Fibroblast of the aortic adventitia (primary cell): ENCODE measurements at regions not wholly inside any gene's neighbourhood (a gene's known extent, or its start where the extent isn't known, plus 50 kb on each side); places are given as distances from the start of the nearest gene placed in this dataset.

Experiments
- DNase-seq: peaks from one replicate; pipeline ENCODE4 v3.0.0-alpha.2; 2010; ENCODE audit warnings: low read depth
- H3K4me3 ChIP-seq: 2 replicates; pipeline ENCODE4 v1.5.1; 2011; ENCODE audit warnings: low read depth, mild to moderate bottlenecking, control low read depth, low read length, moderate library complexity
- CTCF ChIP-seq: IDR thresholded peaks from 2 replicates; pipeline ENCODE4 v1.5.1; 2011; ENCODE audit warnings: mild to moderate bottlenecking, low read length, control low read depth, inconsistent platforms; ENCODE audit not compliant: insufficient read depth

- no peak for TF ChIP-seq CTCF
- H3K4me3 ChIP-seq: no peak overlapping the region
- no peak for DNase-seq
These were observed 295.1 kb upstream of the ANO5 start for GRCh38 chr11:21897752-21898151.

- TF ChIP-seq CTCF: no peak
- DNase-seq: no peak
- no peak overlapping the region for H3K4me3 ChIP-seq
These were observed 284.7 kb upstream of the ANO5 start for GRCh38 chr11:21908211-21908610.

GRCh38 chr11:21909145-21909544 is 283.7 kb upstream of the ANO5 start:
- DNase-seq: no peak
- H3K4me3 ChIP-seq: no peak overlapping the region
- no peak for TF ChIP-seq CTCF

- H3K4me3 ChIP-seq: no peak overlapping the region
- DNase-seq: no peak
- no peak for TF ChIP-seq CTCF
These were observed 281.8 kb upstream of the ANO5 start for GRCh38 chr11:21911061-21911460.

GRCh38 chr11:21912285-21912684 is 280.6 kb upstream of the ANO5 start:
- no peak overlapping the region for H3K4me3 ChIP-seq
- no peak for TF ChIP-seq CTCF
- no peak for DNase-seq

- DNase-seq: no peak
- TF ChIP-seq CTCF: no peak
- H3K4me3 ChIP-seq: no peak overlapping the region
These were observed 271.7 kb upstream of the ANO5 start for GRCh38 chr11:21921151-21921550.

GRCh38 chr11:21924262-21924661 is 268.6 kb upstream of the ANO5 start:
- DNase-seq: no peak
- no peak overlapping the region for H3K4me3 ChIP-seq
- no peak for TF ChIP-seq CTCF
